Posterior cingulate gyrus (tissue), 11 donors: ENCODE measurements at regions not wholly inside any gene's neighbourhood (a gene's known extent, or its start where the extent isn't known, plus 50 kb on each side); places are given as distances from the start of the nearest gene placed in this dataset.
A peak's percentile ranks its signal among the peaks of the same experiment; 100 is the strongest.
"Not testable (repeated sequence)": the region's sequence is repeated elsewhere in the genome, so short reads cannot be mapped to it uniquely, and the experiment has no call there.

Experiments
- DNase-seq, 10 donors: peaks; one replicate each; pipeline versions ENCODE4 v3.0.0 to v3.0.0-alpha.2; 2020 to 2021; ENCODE audit warnings: mixed read lengths in 3 of 10
- intact Hi-C: fragments of 100-400 bp; cut with DNase I; formaldehyde crosslinking; loops from one replicate; pipeline ENCODE4 v1.15.1; 2023

GRCh38 chr6:23522792-23523547 is 603.0 kb upstream of the NRSN1 start:
- intact Hi-C loops = no loop called here
- peak in 2 of 10 donors; percentile 26 to 55 for DNase-seq

GRCh38 chr6:23523771-23524170 is 602.2 kb upstream of the NRSN1 start:
- intact Hi-C loops = no loop called here

DNA sequence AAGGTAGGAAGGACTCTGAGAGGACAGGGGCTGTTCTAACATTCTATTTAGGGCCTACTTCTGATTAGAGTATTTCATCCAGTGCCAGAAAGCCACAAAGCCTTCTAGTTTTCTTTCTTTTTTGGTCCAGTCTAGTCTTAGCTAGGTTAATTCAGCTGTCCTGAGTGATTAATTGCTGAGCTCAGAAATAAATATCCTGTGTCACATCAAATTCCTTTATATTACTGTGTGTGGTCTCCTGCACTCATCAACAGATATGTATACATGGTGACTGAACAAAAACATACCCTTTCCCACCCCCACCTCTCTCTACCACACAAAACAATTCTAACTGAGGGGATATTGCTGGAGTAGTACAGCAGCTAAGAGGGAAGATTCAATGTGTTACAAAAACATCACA is 601.5 kb upstream of the NRSN1 start:
- intact Hi-C loops = no loop called here
- no peak for DNase-seq

More at GRCh38 chr6:23523771-23524170, 602.2 kb upstream of the NRSN1 start:
- no peak for DNase-seq

DNA sequence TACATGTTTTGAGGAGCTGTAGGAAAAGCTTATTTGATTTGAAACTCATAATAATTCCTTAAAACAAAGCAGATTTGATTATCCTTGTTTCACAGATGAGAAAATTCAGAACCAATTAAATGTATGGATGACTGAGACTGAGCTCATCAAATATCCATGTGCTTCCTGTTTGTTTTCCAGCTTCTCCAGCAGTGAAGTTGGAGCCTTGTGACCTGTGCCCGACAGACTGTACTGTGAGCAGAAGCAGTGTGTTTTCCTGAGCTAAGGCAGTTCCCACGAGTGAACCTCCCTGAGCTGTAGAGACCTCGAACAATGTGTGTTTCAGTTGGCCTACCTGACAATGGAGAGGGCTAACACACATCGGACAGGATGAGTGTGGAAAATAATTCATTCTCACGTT is 599.5 kb upstream of the NRSN1 start:
- intact Hi-C loops = no loop called here
- DNase-seq = no peak

DNA sequence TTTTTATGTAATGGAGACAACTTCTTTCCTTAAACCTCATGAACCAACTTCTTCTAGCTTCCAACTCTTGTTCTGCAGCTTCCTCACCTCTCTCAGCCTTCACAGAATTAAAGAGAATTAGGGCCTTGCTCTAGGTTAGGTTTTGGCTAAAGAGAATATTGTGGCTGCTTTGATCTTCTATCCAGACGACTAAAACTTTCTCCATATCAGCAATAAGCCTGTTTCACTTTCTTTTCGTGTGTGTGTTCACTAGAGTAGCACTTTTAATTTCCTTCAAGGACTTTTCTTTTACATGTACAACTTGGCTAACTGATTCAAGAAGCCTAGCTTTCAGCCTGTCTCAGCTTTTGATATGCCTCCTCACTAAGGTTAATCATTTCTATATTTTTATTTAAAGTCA is 596.1 kb upstream of the NRSN1 start:
- DNase-seq = no peak
- intact Hi-C loops = no loop called here

DNA sequence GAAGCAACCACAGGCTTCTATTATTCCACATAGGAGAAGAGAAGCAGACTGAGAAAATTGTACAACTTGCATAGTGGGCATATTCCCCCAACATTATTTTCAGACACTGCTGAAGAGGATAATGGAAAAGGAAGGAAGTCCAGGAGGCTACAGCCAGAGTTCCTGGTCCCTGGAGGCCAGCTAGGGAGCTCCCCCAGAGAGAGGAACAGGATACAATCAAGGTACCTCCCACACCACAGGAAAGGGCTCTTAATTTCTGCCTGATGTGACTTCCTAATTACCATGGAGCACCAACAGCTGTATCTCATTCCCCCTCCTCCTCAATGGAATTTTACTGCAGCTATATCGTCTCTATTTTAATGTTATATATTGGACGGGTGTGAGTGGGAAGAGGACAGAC is 594.3 kb upstream of the NRSN1 start:
- intact Hi-C loops = no loop called here

GRCh38 chr6:23532227-23532626 is 593.8 kb upstream of the NRSN1 start:
- DNase-seq = no peak
- intact Hi-C loops = no loop called here

More for the DNA sequence above, 594.3 kb upstream of the NRSN1 start:
- no peak for DNase-seq

- no peak for DNase-seq
- intact Hi-C loops = no loop called here
These were observed 592.7 kb upstream of the NRSN1 start for GRCh38 chr6:23533311-23533710.

GRCh38 chr6:23533944-23534343 is 592.1 kb upstream of the NRSN1 start:
- intact Hi-C loops = no loop called here

GRCh38 chr6:23534351-23534750 is 591.7 kb upstream of the NRSN1 start:
- no peak for DNase-seq
- intact Hi-C loops = no loop called here

More at GRCh38 chr6:23533944-23534343, 592.1 kb upstream of the NRSN1 start:
- DNase-seq = no peak

DNA sequence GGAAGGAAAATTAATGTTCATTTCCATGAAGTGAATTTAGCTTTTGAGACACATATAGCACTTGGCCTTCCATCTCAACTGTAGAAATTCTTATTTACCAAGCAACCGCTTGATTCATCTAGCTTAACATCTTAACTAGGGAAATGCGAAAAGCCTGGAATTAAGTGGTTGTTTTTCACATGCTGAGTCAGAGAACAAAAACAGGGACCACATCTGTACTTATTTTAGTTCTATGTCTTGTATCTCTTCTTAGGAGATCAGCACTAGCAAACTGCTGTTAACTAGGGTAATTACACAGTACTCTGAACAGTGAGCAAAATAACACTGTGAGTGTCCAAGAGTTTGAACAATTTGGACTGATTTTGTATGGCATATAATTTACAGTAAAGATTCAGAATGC is 590.9 kb upstream of the NRSN1 start:
- no peak for DNase-seq
- intact Hi-C loops = no loop called here

- no peak for DNase-seq
- intact Hi-C loops = no loop called here
These were observed 588.2 kb upstream of the NRSN1 start for GRCh38 chr6:23537828-23538227.

- intact Hi-C loops = loop anchor here (10.0 kb wide), 1 partner anchor 107 kb away; no protein-coding TSS in a partner anchor
- DNase-seq = no peak
These were observed 578.2 kb upstream of the NRSN1 start for GRCh38 chr6:23547851-23548250.

DNA sequence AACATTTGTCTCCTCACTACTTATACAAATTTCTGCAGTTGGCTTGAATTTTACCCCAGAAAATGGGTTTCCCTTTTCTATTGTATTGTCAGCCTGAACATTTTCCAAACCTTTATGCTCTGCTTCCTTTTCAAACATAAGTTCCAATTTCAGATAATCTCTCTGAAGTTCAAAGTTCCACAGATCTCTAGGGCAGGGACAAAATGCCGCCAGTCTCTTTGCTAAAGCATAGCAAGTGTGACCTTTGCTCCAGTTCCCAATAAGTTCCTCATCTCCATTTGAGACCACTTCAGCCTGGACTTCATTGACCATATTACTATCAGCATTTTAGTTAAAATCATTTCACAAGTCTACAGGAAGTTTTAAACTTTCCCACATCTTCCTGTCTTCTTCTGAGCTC is 571.1 kb upstream of the NRSN1 start:
- intact Hi-C loops, DNase-seq: not testable (repeated sequence)

GRCh38 chr6:23559587-23560343 is 566.2 kb upstream of the NRSN1 start:
- intact Hi-C loops = no loop called here
- DNase-seq = no peak

DNA sequence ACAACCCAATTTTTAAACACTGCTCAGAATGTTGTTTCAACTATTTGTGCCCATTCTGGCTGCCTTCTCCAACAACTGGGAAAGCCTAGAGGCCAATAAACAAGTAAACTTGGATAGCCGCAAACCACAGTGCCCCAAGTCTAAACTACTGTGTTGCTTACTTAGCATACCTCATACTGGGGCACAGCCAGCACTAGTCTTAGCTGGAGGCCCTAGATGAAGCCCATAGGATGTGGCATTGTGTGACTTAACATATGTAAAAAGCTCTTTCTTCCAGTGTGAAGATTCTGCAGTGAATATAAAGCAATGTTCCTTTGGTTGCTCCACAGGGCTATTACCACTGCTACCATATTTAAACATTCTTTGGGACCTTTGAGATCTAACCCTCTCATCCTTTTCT is 564.3 kb upstream of the NRSN1 start:
- intact Hi-C loops = no loop called here
- no peak for DNase-seq

- intact Hi-C loops = no loop called here
- no peak for DNase-seq
These were observed 563.5 kb upstream of the NRSN1 start for GRCh38 chr6:23562554-23562953.

DNA sequence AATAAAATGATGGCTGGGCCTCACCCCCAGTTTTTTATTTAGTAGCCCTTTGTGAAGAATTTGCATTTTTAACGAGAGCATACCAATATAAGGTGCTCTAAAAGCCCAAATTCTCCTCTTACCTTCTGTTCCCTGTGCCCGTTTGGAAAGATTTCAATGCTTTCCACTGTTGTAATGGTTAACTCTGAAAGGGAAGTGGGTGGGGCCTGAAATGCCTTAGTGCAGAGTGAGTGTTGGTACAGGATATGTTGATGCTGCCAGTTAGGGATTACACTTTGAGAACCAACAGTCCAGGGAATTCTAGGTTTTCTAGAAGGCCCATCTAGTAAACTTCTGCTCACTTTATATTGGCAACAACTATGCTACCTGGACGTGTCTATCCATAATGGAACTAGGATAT is 562.7 kb upstream of the NRSN1 start:
- intact Hi-C loops = no loop called here
- DNase-seq = no peak

DNA sequence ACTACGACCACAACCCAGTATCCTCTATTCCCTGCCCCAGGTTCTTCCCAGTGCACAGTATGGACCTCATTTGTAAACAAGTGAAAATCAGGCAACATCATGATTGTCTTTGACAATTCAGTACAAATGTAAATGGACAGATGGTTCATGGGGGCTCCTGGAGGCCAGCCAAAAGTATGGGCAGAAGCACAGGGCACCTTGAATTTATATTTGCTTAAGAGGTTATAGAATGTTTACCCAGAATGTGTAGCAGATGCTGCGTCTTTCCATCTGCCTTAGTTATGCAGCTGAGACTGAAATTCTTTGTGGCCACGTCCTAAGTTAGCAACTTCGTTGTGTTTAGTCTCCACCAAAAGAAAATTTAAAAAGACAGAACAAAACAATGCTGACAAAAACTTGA is 559.6 kb upstream of the NRSN1 start:
- intact Hi-C loops = no loop called here
- DNase-seq = no peak

GRCh38 chr6:23568292-23568691 is 557.7 kb upstream of the NRSN1 start:
- DNase-seq = no peak
- intact Hi-C loops = no loop called here

- DNase-seq = no peak
- intact Hi-C loops = no loop called here
These were observed 541.8 kb upstream of the NRSN1 start for GRCh38 chr6:23584134-23584763.

DNA sequence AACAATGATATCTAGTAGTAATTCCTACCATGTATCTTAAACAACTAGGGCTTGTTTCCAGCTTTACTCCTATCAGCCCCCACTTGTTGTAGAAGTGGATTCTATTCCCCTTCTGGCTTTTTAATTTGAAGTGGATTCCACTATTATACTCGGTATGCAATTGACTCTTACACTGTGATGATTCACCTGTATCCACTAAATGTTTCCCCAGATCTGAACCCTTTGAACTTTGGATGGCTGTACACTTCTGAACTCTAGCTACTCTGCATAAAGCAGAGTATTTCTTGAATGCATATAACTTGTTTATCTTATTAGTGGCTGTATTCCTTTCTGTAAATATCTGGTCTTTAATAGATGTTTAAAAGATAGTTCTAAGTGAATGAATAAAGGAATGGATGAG is 538.4 kb upstream of the NRSN1 start:
- DNase-seq = no peak
- intact Hi-C loops = no loop called here
